Stimulated activated naive CD4-positive, alpha-beta T cell treated with Interleukin-2 at 50 U/mL for 16 hours (primary cell): ENCODE measurements at regions not wholly inside any gene's neighbourhood (a gene's known extent, or its start where the extent isn't known, plus 50 kb on each side); places are given as distances from the start of the nearest gene placed in this dataset.

Experiments used
- DNase-seq: peaks from one replicate; lab custom pipeline; 2025; lab: John Stamatoyannopoulos, UW

- DNase-seq = no peak
These were observed 610.6 kb downstream of the PLCL1 start for GRCh38 chr2:198414976-198415375.

GRCh38 chr2:198411936-198412335 lies 607.5 kb downstream of the PLCL1 start:
- no peak for DNase-seq

DNA sequence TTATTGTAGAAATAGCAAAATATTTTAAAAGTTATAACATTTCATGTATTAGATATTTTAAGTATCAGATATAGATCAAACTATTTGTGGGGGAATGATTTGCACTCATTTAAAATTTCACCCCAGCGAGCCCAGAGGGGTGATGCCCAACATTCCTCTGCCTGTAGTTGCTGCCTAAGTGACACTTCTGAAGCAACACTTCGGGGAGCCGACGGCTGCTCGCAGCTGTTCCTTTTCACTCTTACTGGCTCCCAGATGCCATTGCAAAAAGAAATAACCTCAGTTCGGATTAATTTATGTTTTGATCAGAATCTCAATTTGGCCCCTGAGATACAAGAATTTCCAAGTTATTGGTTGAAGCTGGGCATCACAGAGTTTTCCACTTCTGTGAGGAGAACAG lies 603.8 kb downstream of the PLCL1 start:
- DNase-seq = no peak

DNA sequence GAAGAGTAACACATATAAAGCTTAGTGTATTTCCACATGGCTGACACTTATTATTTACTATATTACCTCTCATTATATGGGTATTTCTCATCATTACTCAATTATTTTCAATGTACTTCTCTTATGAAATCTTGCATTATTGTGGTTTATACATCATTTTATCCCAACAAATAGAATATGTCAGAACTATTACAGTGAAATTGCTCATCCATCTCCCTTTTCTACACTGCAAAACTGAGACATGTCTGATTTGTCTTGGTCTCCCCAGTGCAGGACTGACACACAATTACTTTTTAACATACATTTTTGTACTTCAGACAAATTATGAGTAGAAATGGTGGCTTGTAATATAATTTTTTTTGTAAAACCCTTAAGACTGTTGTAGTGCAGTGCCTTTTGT lies 600.9 kb downstream of the PLCL1 start:
- DNase-seq = no peak

DNA sequence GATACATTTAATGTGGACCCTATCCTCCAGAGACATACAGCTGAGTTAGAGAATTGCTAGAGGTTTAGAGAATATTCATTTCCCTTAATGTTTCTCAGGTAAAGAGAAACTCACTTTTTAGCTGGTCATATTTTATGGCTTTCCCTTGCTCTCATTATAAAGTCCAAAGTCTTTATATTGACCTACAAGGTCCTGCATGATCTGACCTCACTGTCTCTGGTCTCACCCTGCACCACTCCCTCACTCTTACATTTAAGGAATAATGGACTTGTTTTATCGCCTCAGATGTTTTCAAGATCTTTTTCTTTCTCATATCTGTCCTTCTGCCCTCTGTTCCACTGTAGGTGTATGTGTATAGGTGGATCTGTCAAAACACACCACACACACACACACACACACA lies 597.3 kb downstream of the PLCL1 start:
- DNase-seq = no peak

DNA sequence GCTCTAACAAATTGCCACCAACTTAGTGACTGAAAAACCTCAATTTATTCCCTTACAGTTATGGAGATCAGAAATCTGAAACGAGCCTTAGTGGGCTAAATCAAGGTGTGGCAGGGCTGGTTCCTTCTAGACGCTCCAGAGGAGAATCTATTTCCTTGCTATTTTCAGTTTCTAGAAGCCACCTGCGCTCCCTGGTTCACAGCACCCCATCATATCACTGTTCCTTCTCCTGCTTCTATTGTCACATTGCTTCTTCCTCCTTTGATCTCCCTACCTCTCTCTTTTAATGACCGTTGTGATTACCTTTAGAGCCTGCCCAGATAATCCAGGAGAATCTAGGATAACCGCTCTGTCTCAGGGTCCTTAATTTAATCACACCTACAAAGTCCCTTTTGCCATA lies 596.6 kb downstream of the PLCL1 start:
- no peak for DNase-seq

GRCh38 chr2:198394208-198394607 lies 589.8 kb downstream of the PLCL1 start:
- no peak for DNase-seq

DNA sequence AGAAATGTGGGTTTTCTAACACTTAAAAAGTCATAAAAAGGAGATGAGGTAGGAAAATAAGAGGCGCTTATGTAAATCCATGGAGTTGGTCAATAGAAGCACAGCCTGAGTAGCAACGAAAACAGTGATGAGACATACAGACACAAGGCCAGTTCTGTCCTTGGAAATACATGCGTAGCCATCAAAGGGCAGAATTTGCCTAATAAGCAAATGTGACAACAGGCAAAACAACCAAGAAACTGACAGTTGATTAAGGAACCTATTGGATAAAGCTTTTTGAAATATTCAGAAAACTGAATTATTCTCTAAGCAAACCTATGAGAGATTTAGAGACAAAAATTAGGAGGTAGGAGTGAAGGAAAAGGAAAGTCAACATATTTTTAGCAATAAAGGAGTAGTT lies 586.3 kb downstream of the PLCL1 start:
- DNase-seq = no peak

DNA sequence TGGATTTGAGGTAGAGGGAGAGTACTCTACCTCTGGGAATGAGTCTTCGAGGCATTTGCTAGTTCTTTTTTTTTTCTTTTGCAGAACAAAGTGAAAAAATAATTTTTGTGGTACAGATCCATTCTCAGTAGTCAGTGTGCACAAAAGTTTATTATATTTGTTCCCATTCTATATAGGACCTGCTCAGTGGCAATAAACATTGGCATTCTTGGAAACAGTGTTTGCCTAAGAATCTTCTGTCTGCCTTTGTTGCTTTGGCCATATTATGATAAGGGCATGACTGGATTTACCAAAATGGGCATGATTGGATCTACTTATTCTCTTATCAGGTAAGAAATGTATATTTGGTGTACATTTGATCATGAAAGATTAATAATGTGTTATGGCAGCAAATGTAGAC lies 583.3 kb downstream of the PLCL1 start:
- DNase-seq = no peak

DNA sequence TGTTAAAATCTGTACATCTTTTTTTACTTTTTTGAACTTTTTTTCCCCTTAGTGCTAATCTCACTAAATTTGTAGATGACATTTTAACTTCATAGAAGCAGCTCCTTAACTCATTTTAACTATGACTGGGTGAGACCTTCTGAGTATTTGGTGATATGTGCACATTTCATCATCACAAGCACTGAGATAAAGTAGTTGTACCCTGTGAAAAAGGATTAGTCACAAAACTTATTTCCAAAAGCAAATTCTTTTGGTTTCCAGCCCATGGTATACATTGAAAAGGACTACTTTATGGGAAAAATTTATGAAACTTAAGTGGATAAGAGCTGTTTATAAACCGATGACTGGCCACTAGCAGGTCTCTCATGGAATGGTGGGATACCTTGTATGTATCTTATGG lies 581.5 kb downstream of the PLCL1 start:
- no peak for DNase-seq

DNA sequence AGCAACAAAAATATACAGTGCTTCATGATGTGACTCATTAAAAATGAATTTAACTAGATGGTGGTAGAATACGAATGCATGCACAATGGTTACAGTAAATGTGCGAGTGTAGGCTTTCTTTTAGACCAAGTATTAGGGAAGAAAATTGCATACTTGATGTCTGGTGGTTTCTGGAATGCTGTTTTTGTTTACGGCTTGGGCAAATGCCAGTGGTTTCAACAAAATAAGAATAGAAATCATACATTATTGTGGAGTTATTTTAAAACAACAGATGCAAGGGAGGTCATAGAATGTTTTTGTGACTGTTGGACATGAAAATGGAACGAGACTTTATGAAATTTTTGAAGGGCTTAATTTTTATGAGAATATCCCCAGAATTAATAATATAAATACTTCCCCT lies 580.9 kb downstream of the PLCL1 start:
- DNase-seq = no peak

DNA sequence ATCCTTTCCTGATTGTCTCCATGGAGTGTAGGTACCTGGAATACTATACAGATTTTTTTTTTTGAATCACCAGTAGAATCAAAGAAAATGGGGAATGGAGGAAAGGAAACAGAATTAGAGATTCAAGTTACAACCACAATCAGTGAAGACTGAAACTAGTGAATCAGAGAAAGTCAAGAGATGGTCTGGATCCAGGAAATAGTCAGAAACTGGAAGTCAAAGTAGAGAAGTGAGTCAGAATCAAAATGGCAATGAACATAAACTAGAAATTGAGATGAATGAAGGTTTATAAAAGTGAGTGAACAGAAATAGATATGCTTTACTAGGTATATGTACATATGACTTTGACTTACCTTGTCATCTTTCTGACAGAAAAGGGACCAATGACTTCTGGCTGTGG lies 579.0 kb downstream of the PLCL1 start:
- no peak for DNase-seq

- no peak for DNase-seq
These were observed 578.4 kb downstream of the PLCL1 start for GRCh38 chr2:198382811-198383210.

DNA sequence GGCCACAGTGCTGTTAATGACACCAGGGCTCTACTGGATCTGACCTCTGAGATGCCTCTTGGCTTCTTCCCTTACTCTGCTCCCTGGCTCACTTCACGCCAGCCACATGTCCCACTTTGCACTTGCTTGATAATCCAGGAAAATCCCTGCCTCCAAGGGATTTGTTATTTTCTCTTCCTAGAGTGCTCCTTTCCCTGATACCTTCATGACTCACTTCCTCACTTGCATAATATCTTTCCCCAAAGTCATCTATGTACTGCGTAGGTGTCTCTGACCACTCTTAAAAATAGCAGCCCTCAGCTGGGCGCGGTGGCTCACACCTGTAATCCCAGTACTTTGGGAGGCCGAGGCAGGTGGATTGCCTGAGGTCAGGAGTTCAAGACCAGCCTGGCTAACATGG lies 572.3 kb downstream of the PLCL1 start:
- DNase-seq = no peak

GRCh38 chr2:198375083-198375410 lies 570.7 kb downstream of the PLCL1 start:
- DNase-seq = no peak

DNA sequence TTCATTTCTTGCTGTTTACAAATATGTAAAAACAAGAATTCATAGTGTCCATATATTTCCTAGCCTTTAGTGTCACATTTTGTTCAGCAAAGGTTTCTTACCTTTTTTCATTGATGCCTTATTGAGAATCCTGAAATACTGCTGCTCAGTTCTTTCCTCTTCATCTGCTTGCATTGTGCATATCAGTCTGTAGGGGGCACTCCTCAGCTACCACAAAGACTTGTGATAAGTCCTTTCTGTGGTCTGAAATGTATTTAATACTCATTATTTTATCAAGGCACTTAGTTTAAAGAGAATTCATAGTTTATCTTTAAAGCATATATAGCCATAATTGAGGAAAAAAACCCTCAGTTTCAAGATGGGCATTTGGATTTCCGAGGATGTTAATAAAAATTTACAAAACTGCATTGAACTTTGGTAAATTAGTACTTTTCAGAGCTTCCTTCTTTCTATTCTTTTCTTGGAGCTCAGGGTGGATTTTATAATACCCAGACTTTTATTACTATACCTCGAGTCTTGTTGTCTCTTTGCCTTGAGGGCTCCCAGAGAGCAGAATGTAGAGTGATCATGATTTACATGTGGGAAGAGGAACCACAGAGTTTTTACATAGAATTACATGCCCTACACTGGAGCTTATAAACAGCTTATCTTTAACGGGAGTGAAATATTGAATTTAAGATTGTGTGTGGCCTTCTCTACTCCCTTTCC lies 570.1 kb downstream of the PLCL1 start:
- no peak for DNase-seq

DNA sequence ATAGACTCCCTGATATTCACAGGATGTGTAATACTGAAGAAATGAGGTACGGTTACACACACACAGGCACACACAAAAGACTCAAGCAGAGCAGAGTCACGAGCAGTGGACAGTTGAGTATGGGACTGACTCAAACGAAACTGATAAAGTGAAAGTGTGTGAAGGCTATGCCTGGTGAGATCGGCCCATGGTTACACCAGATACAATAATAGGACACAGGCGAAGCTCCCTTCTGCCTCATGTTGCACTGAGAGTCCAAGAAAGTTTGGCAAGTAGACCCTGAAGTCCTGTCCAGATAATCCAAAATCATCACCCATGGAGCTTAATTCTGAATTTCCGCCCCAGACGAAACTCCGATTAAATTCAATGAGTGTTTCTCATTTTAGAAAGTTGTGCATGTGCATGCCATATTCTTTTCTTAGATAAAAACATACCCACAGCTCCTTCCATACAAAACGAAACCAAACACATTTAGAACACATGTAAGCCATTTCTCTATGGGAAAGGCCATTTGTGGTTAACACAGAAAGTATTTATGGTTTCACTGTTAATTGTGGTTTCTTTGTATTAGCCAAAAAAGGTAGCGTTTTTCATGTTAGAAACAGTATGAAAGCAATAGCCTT lies 567.6 kb downstream of the PLCL1 start:
- DNase-seq = no peak

- DNase-seq = no peak
These were observed 566.9 kb downstream of the PLCL1 start for GRCh38 chr2:198371329-198371728.

DNA sequence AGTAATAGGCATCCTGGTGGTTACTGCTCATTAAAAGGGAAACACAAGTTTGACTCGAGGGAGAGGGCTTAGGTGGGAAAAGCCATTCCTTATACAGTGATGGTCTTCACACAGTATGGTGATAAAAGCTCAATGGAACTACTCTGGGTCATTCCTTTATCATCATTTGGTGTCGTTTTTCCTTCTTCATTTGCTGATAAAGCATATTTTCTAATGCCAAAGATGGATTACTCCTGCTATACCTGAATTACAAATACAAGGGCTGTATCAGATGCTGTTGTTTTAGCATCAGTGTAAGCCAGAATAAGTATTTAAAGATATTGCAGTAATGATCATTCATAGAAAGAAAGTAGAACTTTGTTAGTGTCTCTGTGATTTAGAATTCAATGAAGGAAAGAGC lies 563.7 kb downstream of the PLCL1 start:
- no peak for DNase-seq

GRCh38 chr2:198362740-198363139 lies 558.3 kb downstream of the PLCL1 start:
- DNase-seq = no peak

GRCh38 chr2:198359308-198359707 lies 554.9 kb downstream of the PLCL1 start:
- DNase-seq = no peak

- no peak for DNase-seq
These were observed 551.8 kb downstream of the PLCL1 start for GRCh38 chr2:198356157-198356556.

GRCh38 chr2:198351647-198352046 lies 547.3 kb downstream of the PLCL1 start:
- DNase-seq = no peak

- no peak for DNase-seq
These were observed 543.6 kb downstream of the PLCL1 start for GRCh38 chr2:198347946-198348345.
